ENCODE measurements at regions not wholly inside any gene's neighbourhood (a gene's known extent, or its start where the extent isn't known, plus 50 kb on each side); places are given as distances from the start of the nearest gene placed in this dataset.

DNA sequence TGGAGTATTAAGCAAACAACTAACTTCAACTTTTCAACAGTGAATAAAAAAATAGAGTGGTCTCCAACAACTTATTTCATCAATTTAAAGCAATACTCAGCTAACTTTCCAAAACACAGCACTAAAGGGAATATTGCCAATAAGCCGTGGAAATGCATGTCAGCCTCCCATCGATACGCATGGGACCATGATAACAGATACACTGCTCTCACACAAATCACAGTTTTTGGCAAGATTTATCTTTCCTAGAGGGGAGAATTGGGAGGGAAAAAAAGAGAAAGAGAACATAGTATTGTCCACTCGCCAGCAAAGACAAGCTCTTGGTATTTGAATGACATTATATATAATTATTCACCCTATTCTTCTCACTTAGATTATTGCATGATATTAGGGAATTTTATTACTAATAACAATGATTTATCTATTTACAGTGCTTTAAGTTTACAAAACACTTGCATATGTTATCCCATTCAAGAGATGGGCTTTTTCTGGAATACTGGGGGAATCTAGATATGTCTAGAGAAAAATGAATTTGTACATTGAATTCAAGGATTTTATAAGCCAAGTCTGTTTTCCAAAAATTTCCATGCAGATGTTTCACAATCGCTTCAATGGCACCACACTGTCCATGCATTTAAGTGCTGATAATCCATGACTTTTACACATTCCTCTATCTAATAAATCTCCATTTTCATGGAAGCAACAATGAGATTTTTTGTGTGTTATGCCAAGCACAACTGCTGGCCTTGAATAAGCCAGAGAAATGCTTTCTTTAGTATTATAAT, 194.0 kb upstream of the MGMT start:
- FAIRE-seq: no peak

DNA sequence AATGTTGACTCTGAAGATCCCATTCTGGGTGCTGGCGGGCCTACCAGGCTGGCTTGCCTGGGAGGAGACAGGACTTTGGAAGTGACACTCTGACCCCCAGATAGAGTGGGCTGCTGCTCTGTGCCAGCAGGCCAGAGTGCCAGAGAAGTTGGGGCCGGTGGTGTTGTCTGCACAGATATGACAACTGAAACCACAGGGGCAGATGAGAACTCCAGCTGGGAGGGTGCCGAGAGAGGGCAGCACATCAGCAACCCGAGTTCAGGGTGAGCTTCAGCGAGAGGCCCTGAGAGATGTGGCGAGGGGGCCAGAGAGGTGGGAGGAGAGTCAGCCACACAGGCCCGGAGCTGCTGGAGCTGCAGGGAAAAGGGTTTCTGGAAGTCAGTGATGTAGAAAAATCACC, 193.2 kb upstream of the MGMT start:
- no peak for FAIRE-seq

DNA sequence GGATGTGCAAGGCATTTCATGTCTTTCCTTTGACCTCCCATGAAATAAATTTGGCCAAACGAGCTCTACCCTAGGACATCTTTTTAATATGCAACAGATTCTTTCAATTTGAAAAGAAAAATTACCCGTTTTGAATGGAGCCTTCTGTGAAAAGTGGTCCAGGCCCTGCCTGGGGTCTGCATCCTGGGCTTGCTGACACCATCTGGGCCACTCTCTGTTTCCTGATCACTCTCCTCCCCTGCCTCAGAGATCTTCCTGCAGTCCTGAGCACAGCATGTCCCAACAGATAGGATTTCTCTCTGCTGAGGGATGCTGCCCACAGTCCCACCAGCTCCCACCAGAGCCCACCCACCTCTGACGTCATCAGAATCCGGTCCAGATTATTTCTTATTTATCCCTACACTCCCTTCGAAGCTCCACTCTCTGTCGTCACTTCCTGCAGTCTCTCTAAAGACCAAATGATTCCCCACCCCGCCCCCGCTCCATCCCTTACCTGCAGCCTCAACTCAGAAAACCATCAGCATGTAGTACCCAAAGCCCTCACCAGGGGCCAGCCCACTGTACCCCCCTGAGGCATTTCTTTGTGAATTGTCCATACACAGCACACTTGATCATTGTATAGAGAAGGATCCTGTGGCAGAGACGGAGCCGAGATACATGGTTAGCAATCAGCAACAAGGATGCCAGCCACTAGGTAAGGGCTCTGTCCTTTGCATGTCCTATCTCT, 192.1 kb upstream of the MGMT start:
- FAIRE-seq: no peak

DNA sequence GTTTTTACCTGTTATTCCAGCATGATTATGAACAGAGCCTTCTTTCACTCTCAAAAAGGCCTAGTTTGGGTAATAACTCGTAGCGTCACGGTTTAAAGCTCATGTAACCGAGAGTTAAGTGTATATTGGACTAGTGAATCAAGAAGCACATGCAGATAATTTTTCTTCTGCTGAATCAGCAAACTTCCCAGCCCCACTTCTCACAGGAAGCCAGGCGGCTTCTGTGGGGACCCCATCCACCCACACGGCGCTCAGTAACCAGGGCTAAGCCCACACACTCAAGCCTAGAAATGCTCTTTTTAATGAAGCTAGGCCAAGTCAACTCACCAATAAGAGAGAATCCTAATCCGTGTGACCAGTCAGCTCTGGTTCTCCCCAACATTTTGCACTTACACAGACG, 191.2 kb upstream of the MGMT start:
- FAIRE-seq: no peak

DNA sequence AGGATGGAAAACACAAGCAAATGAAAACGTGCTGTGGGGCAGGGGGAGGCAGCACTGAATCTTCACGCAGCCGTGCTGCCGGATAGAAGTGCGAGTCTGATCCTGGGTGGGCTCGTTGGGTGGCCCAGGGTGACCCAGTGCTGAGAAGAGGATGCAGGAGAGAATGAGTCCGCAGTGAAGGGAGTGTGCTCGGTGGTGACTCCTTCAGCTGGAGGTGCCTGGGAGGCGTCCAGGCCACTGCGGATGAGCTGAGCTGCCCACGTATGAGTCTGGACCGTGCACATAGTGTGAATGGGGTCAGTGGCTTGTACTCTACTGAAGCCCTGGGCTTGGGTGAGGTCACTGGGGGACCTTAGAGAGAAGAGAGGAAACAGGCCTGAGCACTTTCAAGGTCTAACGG, 190.0 kb upstream of the MGMT start:
- FAIRE-seq: no peak

DNA sequence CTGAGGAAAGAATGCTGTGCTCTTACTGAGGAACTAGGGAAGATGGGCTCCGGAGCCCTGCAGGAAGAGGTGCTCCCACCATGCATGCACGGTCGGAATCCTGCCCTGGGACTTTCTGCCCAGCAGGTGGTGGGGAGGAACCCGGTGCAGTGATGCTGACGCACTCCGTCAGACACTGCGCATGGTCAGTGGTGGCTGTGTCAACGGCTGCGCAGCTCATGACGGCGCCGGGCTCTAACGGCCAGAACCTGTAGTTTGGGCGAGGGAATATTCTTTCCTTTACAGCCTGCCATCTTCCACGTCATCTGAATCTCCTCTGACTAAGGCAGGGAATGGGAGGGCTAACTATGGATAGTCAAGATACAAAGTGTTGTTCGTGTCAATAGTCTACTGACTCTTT, 189.2 kb upstream of the MGMT start:
- FAIRE-seq: no peak

DNA sequence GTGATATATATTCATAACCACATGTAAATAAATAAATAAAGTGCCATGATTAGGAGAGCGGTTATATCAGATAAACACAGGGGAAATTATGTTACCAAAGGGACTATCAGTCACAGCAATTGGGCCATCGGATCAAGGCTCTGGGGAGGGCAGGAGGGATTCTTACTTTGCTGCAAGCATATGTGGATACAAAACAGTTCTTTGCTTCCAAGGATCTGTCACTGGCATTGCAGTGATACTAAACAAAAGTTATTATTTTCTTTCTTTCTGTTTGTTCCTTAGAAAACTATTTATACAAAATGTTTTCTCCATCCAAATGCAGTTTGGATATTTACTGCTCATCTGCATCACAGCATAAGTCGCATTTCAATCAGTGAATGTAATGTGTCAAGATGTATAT, 188.4 kb upstream of the MGMT start:
- no peak for FAIRE-seq

DNA sequence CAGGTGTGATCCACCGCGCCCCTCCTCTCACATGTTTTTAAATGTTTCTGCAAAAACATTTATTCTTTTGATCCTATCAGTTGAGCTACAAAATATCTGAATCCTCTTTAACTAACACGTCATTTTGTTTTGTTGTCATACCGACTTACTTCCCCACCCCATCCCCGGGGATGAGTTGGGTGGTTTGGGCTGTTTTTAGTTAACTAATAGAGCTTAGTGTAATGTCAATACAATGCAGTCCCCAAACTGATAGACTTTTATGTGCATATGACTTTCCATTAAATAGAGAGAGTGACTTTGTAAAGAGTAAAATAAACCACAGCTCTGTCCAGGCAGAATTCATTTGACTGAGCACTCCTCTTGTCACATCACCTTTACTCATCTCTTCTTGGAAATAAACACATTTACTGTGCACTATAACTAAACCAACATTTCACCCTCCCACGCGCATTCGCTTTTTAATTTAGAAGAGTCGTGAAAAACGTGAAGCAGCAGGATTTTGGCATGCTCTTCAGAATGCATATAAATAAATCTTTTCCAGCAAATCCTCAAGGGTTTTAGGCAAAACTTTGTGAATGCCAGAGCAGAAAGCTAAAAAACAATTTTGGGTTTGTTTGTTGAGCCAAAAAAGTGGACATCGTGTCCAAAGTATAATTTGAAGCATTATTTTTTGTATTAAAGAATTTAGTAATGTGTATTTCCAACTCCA, 187.4 kb upstream of the MGMT start:
- no peak for FAIRE-seq

DNA sequence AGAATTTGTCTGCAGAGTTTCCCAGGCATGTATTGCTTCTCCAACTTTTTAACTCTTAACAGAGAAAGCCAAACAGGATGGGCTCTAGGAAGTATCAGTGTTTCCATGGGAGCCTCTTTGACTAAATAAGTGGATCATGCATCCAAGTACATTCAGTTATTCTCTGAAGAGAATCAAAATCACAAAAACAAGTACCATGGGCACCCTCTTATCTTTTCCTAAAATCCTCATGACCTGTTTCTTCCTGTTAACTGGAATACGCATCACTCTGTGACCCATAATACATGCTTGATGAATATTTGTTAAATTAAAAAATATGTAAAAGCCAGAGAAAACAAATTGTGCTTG, 186.9 kb upstream of the MGMT start:
- FAIRE-seq: no peak

DNA sequence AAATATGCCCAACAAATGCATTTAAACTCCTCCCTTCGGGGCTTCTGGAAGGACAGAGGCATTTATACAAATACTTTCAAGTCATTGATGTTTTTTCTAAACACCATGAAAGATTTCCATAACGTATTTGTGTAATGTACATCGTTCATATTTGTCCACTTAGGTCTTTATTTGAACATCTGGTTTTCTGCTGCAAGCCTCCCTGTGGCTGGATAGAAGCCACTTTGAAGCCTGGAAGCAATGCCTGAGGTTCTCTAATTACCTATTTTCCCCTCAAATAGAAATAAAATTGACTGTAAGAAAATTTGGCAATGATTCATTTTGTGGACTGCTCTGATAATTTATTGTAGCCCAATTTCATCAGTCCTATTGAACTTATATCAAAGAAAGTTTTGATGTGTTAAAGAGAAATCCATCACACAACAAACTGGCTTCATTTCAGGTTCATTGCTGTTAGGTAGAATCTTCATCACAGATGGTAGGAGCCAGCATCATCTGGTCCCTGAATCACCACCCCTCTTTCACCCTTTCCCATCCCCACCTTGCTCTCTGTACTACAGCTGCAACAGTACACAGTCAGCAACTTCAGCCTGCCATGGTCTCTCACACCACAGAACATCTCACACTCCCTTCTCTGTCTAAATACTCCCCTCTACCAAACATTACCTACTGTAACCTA, 186.0 kb upstream of the MGMT start:
- FAIRE-seq: no peak

DNA sequence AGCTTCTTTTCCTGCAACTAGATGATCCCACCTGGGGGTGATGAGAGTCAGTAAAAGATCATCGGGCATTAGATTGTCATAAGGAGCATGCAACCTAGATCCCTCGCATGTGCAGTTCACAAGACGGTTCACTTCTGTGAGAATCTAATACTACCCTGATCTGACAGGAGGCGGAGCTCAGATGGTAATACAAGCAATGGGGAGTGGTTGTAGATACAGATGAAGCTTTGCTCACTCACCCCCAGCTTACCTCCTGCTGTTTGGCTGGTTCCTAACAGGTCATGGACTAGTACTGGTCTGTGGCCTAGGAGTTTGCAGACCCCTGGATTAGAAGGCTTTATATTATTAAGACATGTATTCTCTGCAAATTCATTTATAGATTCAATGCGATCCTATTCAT, 181.6 kb upstream of the MGMT start:
- FAIRE-seq: no peak

DNA sequence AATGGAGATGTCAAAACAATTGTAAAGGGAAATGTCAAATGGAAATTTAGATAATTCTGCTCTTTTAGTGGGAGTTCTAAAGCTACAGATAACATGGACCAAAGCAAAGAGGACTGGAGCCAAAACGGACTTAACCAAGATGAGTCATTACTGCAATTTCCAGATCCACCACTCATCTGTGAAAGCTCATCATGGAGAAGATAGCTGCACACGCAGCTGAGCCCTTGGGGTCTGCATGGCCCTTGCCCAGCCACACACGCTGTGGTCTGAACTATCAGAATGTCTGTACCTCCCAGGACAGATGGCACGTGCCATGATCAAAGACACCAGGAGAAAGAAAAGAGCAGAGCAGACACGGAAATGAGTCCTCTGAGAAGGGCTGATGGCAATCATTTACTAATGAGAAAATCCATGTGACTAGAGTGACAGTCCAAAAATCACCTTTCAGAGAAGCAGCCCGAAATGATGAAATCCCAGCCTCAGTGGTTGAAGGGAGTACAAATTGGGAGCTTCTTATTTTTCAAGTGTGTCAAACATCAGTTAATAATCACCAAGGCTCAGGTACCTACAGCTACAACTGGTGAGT, 177.9 kb upstream of the MGMT start:
- FAIRE-seq: no peak

DNA sequence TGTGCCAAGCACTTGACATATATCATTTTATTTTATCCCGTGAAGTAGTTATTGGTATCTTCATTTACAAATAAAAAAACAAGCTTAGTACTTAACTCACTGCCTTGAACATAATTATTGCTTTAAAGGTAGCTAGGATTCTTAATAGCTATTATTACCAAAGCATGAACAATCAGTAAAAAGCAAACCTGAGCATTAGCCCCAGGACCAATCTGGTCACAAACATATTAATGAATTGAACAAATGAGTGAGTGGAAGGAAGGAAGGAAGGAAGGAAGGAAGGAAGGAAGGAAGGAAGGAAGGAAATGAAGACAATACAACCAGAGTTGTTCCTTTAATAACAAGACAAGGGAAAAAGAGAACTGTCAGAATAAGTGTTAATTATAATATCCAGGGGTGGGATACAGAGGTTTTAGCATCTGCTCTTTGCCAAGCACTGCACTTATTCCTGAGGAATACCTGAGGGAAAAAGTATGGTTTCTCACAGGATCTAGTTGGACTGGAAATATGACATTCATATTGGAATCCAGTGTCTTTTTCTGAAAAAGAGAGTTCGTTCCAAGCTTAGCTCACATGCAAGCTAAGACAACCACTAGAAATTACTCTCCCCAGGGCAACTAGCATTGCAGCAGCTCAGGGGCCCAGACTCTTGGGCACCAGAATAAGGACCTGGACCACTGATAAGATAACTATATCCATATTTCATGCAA, 172.9 kb upstream of the MGMT start:
- FAIRE-seq: no peak

DNA sequence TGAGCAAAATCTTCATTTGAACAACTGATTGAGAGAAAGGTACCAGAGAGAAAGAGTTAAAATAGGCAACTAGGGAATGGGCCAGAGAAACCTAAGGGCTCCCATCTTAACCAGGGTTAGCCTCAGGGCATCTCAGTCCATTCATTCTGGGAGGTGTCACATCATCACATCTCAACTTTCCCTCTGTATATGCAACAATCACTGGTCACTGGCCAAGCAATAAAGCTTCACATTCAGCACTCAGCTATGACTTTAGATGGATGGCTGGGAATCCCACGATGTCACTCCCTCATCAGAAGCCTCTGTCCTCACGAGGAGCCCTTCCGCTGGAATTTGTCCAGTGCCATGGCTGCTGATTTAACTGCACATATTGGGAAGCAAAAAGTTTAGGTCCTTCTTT, 172.1 kb upstream of the MGMT start:
- no peak for FAIRE-seq

DNA sequence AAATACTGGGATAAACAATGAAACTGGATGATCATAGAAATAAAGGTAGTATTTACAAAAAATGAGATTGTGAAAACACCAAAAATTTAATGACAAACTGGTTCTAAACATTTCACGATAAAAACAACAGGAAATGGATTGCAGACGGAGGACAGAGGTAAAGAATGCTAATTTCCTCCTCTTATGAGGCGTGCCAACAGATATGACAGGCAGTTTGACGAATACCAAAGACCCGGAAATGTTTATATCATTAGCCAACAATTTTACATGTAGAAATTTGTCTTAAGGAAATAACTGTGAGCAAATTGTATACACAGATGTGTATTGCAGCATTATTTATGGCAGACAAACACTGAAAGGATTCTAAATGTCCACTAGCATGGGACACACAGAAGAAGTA, 162.0 kb upstream of the MGMT start:
- FAIRE-seq: peak; percentile 11

DNA sequence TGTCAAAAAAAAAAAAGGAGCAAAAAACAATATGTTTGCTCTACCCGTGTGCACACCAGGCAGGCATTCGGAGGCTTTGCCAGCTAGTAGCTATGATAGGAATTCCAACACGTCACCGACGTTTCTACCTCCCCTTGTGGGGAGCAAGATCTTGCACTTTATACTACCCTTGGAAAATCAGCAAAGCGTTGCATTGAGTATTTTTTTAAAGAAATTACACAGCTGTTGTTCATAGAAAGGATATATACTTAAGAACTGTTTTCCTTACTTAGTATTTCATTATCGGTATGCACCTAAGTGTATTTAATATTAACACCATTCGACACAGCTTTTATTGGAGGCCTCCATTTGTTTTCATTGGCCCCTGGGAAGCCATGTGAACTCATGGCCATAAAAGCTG, 159.9 kb upstream of the MGMT start:
- FAIRE-seq: no peak

DNA sequence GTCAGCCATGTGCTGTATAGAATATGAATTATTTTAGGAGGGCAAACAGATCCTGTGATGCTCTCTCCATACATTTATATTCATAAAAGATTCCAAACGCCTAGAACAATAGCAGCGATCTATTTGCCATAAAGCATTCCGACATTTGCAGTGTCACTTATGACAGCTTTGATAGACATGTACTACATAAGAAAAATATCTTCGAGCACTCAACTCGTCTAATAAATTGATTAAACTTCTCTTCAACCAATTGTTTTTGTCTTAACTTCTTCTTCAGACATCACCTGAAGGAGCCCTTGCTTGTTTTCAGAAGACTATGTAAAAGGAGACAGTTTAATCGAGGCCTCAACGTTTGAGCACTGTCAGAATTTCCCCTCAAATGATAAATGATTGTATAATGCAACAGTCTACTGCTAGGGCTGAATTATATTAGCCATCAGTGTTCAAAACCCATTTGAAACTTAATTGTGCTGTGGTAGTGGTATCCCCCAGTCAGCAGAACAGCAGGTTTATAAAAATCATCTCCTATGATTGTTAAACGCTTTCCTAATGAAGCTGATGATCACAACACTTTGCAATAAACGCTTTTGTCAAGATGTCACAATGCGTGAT, 158.0 kb upstream of the MGMT start:
- FAIRE-seq: no peak

DNA sequence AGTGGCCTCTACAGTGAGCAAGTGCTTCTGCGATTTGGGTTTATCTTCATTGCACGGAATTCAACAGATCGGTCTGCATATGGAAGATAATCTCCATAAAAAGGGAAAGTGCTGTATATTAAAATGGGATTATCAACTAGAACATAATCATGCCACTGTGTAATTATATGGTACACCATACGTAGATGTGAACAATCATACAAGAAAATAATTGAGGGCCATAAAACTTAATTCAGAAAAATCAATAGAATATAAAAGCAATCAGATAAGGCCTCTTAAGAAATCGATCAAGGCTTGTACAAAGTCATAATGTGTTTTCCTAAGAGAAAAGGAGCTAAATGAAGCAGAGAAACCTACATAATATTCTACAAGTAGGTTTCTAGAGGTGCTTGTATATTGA, 157.5 kb upstream of the MGMT start:
- no peak for FAIRE-seq

DNA sequence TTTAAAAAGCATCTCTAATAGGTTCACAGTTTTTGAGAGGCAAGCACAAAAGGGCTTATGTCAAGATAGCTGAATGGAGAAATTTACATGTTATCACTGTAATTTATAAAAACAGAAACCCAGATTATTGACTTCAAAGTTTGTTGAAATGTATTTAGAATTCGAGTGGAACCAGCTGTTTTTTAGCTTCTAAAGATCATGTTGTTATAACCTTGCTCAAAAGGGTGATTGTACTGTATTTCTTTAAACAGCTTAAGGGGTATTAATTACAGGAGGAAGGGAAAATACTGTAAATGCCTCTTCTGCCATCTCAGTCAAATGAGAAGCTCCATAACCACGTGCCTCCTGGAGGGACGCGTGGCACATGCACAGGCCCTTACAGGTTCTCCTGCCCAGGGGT, 156.2 kb upstream of the MGMT start:
- no peak for FAIRE-seq

DNA sequence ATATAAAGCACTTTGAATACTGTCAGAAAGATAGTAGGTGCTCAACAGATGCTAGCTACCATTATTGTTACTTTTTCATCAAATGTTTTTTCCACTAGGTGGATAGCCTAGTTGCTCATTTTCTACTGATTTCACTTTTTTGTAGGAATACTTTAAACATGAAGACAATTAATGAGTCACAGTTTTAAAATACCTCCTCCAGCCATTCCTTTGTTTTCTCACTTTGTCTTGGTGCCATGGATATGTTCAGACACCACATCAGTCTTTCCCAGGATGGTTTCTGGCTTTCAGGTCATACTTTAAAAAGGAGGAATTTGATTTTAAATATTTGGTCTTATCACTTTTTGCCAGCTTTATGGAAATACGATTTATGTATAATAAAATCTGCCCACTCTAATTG, 147.1 kb upstream of the MGMT start:
- FAIRE-seq: no peak

DNA sequence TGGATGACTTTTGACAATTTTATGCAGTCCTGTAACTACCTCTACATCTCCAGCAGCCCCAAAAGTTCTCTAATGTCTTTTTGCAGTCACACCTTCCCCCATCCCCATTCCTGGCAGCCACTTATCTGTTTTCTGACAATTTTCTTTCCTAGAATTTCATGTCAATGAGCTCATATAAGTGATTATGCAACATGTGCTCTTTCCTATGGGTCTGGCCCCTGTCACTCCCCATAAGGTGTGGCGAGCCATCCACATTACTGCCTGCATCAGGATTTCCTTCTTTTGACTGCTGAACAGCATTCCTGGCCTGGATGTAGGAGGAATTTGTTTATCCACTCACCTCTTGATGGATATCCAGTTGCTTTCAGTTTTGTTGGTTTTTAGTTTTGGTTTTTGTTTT, 146.7 kb upstream of the MGMT start:
- FAIRE-seq: no peak

DNA sequence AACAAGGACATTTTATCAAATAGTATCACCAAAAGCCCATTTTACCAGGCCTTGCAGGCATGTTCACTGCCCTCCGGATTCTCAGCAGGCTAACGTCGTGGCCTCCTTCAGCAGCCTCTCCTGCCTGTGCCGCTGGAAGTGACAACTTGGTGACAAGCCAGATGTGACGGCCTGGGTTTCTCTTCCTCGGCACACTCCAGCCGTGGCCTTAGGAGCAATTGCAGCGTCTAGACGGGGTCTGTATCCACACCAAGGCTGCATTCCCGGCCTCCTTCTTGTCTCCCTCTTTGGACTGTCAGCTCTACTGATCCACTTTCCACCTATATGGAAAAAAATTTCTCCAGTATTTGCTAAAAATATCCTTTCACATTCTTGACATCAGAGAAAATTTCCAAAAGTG, 145.3 kb upstream of the MGMT start:
- FAIRE-seq: no peak

Measured in A204.1 (cell line).